WTC11 (cell line): ENCODE measurements at regions not wholly inside any gene's neighbourhood (a gene's known extent, or its start where the extent isn't known, plus 50 kb on each side); places are given as distances from the start of the nearest gene placed in this dataset.

Experiments used
- ATAC-seq: fragments of 200-7000 bp; cut with Tn5 transposase; 2 replicates; pipeline ENCODE4 v1.10.0; 2021; ENCODE audit warnings: mild to moderate bottlenecking, moderate library complexity
- CTCF ChIA-PET: fragments of 300-600 bp; sonication (Branson Sonifier 250); formaldehyde crosslinking; loops from one replicate; lab custom pipeline; 2021; ENCODE audit warnings: antibody characterized with exemption; lab: Charles Lee
- POLR2A ChIA-PET: fragments of 350-600 bp; sonication (Branson Sonifier 250); formaldehyde crosslinking; loops from one replicate; lab custom pipeline; 2021; ENCODE audit warnings: antibody characterized with exemption; lab: Charles Lee
- DNase-seq: peaks from one replicate; pipeline ENCODE4 v3.0.0; 2021; ENCODE audit warnings: low spot score
- H3K27ac Mint-ChIP-seq: 2 replicates; pipeline ENCODE4 v1.8.0; 2021; ENCODE audit warnings: mixed read lengths
- H3K27me3 Mint-ChIP-seq: 2 replicates; pipeline ENCODE4 v1.8.0; 2021; ENCODE audit warnings: low read depth, mild to moderate bottlenecking, moderate library complexity, mixed read lengths
- H3K36me3 Mint-ChIP-seq: 2 replicates; pipeline ENCODE4 v1.8.0; 2021; ENCODE audit warnings: mixed read lengths
- H3K4me1 Mint-ChIP-seq: 2 replicates; pipeline ENCODE4 v1.8.0; 2022; ENCODE audit warnings: mixed read lengths
- H3K4me3 Mint-ChIP-seq: 2 replicates; pipeline ENCODE4 v1.8.0; 2021; ENCODE audit warnings: mild to moderate bottlenecking, moderate library complexity, mixed read lengths
- H3K9me3 Mint-ChIP-seq: 2 replicates; pipeline ENCODE4 v1.8.0; 2021; ENCODE audit warnings: mixed read lengths
- CBFB ChIP-seq: sonication (generic); formaldehyde crosslinking; IDR thresholded peaks from 2 replicates; pipeline ENCODE4 v1.8.1; 2022; ENCODE audit warnings: mild to moderate bottlenecking, low read depth, missing genetic modification reagents
- CREB1 ChIP-seq: sonication (generic); formaldehyde crosslinking; IDR thresholded peaks from 2 replicates; pipeline ENCODE4 v1.8.0; 2023; ENCODE audit warnings: mild to moderate bottlenecking, missing genetic modification reagents
- ETV6 ChIP-seq: sonication (generic); formaldehyde crosslinking; IDR thresholded peaks from 2 replicates; pipeline ENCODE4 v1.8.1; 2022; ENCODE audit warnings: mild to moderate bottlenecking, missing genetic modification reagents
- GRHL2 ChIP-seq: fragments of 250-450 bp; sonication (Bioruptor Pico); IDR thresholded peaks from 2 replicates; pipeline ENCODE4 v1.8.0; 2022; ENCODE audit warnings: mild to moderate bottlenecking, moderate library complexity; ENCODE audit not compliant: insufficient replicate concordance, severe bottlenecking
- JAZF1 ChIP-seq: fragments of 250-450 bp; sonication (Bioruptor Pico); IDR thresholded peaks from 2 replicates; pipeline ENCODE4 v1.9.0; 2021; ENCODE audit warnings: moderate library complexity, mild to moderate bottlenecking, inconsistent platforms
- MAX ChIP-seq: sonication (generic); formaldehyde crosslinking; IDR thresholded peaks from 2 replicates; pipeline ENCODE4 v1.8.0; 2022; ENCODE audit warnings: mild to moderate bottlenecking, missing genetic modification reagents
- MXD4 ChIP-seq: fragments of 250-450 bp; sonication (Bioruptor Pico); IDR thresholded peaks from 2 replicates; pipeline ENCODE4 v1.8.0; 2021; ENCODE audit warnings: mild to moderate bottlenecking, moderate library complexity, borderline replicate concordance
- PREB ChIP-seq: sonication (generic); formaldehyde crosslinking; IDR thresholded peaks from 2 replicates; pipeline ENCODE4 v1.8.1; 2022; ENCODE audit warnings: mild to moderate bottlenecking, missing genetic modification reagents, moderate library complexity, borderline replicate concordance
- RORB ChIP-seq: fragments of 250-450 bp; sonication (Bioruptor Pico); IDR thresholded peaks from 2 replicates; pipeline ENCODE4 v1.9.0; 2021; ENCODE audit warnings: mild to moderate bottlenecking
- TCF7 ChIP-seq: sonication (generic); formaldehyde crosslinking; IDR thresholded peaks from 2 replicates; pipeline ENCODE4 v1.8.0; 2022; ENCODE audit warnings: mild to moderate bottlenecking, low read depth, missing genetic modification reagents, moderate library complexity
- TEAD1 ChIP-seq: sonication (generic); formaldehyde crosslinking; IDR thresholded peaks from 2 replicates; pipeline ENCODE4 v1.8.0; 2022; ENCODE audit warnings: mild to moderate bottlenecking, missing genetic modification reagents
- TEAD4 ChIP-seq: sonication (generic); formaldehyde crosslinking; IDR thresholded peaks from 2 replicates; pipeline ENCODE4 v1.8.0; 2022; ENCODE audit warnings: mild to moderate bottlenecking, missing genetic modification reagents
- USF2 ChIP-seq: sonication (generic); formaldehyde crosslinking; IDR thresholded peaks from 2 replicates; pipeline ENCODE4 v1.8.1; 2023; ENCODE audit warnings: mild to moderate bottlenecking, missing genetic modification reagents, moderate library complexity
- ZNF138 ChIP-seq: sonication (generic); formaldehyde crosslinking; conservative IDR thresholded peaks from 2 replicates; pipeline ENCODE4 v1.8.1; 2022; ENCODE audit warnings: mild to moderate bottlenecking, moderate library complexity, missing genetic modification reagents
- ZNF281 ChIP-seq: sonication (generic); formaldehyde crosslinking; IDR thresholded peaks from 2 replicates; pipeline ENCODE4 v1.8.0; 2023; ENCODE audit warnings: mild to moderate bottlenecking, missing genetic modification reagents
- ZNF317 ChIP-seq: sonication (generic); formaldehyde crosslinking; IDR thresholded peaks from 2 replicates; pipeline ENCODE4 v1.8.1; 2023; ENCODE audit warnings: low read depth, mild to moderate bottlenecking, moderate library complexity, missing genetic modification reagents, borderline replicate concordance
- ZNF423 ChIP-seq: fragments of 250-450 bp; sonication (Bioruptor Pico); IDR thresholded peaks from 2 replicates; pipeline ENCODE4 v2.1.2; 2022; ENCODE audit warnings: mild to moderate bottlenecking, moderate library complexity
- ZNF532 ChIP-seq: fragments of 250-450 bp; sonication (Bioruptor Pico); IDR thresholded peaks from 2 replicates; pipeline ENCODE4 v1.9.0; 2021; ENCODE audit warnings: mild to moderate bottlenecking, borderline replicate concordance
- ZNF671 ChIP-seq: fragments of 250-450 bp; sonication (Bioruptor Pico); IDR thresholded peaks from 2 replicates; pipeline ENCODE4 v1.8.0; 2021; ENCODE audit warnings: mild to moderate bottlenecking
- ZSCAN18 ChIP-seq: fragments of 250-450 bp; sonication (Bioruptor Pico); IDR thresholded peaks from 2 replicates; pipeline ENCODE4 v2.1.2; 2022; ENCODE audit warnings: mild to moderate bottlenecking, moderate library complexity

GRCh38 chr2:226531061-226531810 is 268.4 kb downstream of the IRS1 start:
- H3K27ac Mint-ChIP-seq = no peak overlapping the region
- peaks cover 5% of the 10 kb centered on the region; the same call in 1 of the 2 replicates for H3K9me3 Mint-ChIP-seq
- H3K36me3 Mint-ChIP-seq = no peaks in the 10 kb centered on the region
- no peak for TF ChIP-seq ZNF317 (CRISPR knock-in tag)
- no peak for TF ChIP-seq ZNF671 (CRISPR knock-in tag)
- TF ChIP-seq ZNF138 (CRISPR knock-in tag) = no peak
- TF ChIP-seq PREB (CRISPR knock-in tag) = no peak
- TF ChIP-seq USF2 = no peak
- no peak for TF ChIP-seq CREB1 (CRISPR knock-in tag)
- no peak for TF ChIP-seq ZNF281 (CRISPR knock-in tag)
- no peak for TF ChIP-seq TEAD4
- TF ChIP-seq GRHL2 = no peak
- no peak for TF ChIP-seq ZNF532 (CRISPR knock-in tag)
- TF ChIP-seq TCF7 (CRISPR knock-in tag) = no peak
- TF ChIP-seq MAX (CRISPR knock-in tag) = no peak
- TF ChIP-seq ZNF423 (CRISPR knock-in tag) = no peak
- no peak for TF ChIP-seq JAZF1 (CRISPR knock-in tag)
- no peak for TF ChIP-seq MXD4
- no peak for TF ChIP-seq CBFB
- TF ChIP-seq RORB (CRISPR knock-in tag) = no peak
- TF ChIP-seq ETV6 = no peak
- TF ChIP-seq TEAD1 (CRISPR knock-in tag) = no peak
- no peak for TF ChIP-seq ZSCAN18
- TF ChIP-seq, all 79 proteins: peak for 0
- ChIA-PET CTCF (no interaction called here), POLR2A (no interaction called here)
- no peaks in the 10 kb centered on the region for H3K4me1 Mint-ChIP-seq
- no peak for ATAC-seq
- DNase-seq = no peak
- no peaks in the 10 kb centered on the region for H3K27me3 Mint-ChIP-seq
- no peak overlapping the region for H3K4me3 Mint-ChIP-seq
